ENCODE measurements at regions not wholly inside any gene's neighbourhood (a gene's known extent, or its start where the extent isn't known, plus 50 kb on each side); places are given as distances from the start of the nearest gene placed in this dataset.
"Not testable (repeated sequence)": the region's sequence is repeated elsewhere in the genome, so short reads cannot be mapped to it uniquely, and the experiment has no call there.

- intact Hi-C loops (cut with DNase I, micrococcal nuclease): no loop called here
- no peak for DNase-seq
These were observed 112.9 kb downstream of the METRNL start for GRCh38 chr17:83192161-83192788.

GRCh38 chr17:83192789-83193335, 113.5 kb downstream of the METRNL start:
- H3K4me1 ChIP-seq (ENCODE audit: insufficient read depth, low read length): peaks cover 11% of the 10 kb centered on the region
- H3K4me1 Mint-ChIP-seq (ENCODE audit: low read depth); H3K9me3 ChIP-seq (ENCODE audit: control insufficient read depth in 1 of 2, insufficient read depth in 1 of 2, low read length in 2 of 2); H3K36me3 ChIP-seq (ENCODE audit: insufficient read depth, low read length); intact Hi-C loops (cut with DNase I, micrococcal nuclease); H3K27ac Mint-ChIP-seq; H3K4me3 ChIP-seq (ENCODE audit: low read length); H3K27me3 Mint-ChIP-seq; H3K36me3 Mint-ChIP-seq (ENCODE audit: low read depth); POLR2A ChIA-PET; H3K4me3 Mint-ChIP-seq; H3K27ac ChIP-seq (ENCODE audit: low read depth in 1 of 2, low read length in 2 of 2); CTCF ChIA-PET; H3K27me3 ChIP-seq (ENCODE audit: control insufficient read depth in 1 of 2, insufficient read depth in 2 of 2, low read length in 2 of 2); H3K9me3 Mint-ChIP-seq; ATAC-seq (ENCODE audit: poor library complexity): not testable (repeated sequence)
- peak in 1 of 14 experiments; percentile 13 for DNase-seq

More at GRCh38 chr17:83192161-83192788, 112.9 kb downstream of the METRNL start:
- no peaks in the 10 kb centered on the region for H3K9me3 ChIP-seq (ENCODE audit: control insufficient read depth in 1 of 2, insufficient read depth in 1 of 2, low read length in 2 of 2)
- no peak overlapping the region for H3K27ac ChIP-seq (ENCODE audit: low read depth in 1 of 2, low read length in 2 of 2)
- ATAC-seq (ENCODE audit: poor library complexity): no peak
- Mint-ChIP-seq H3K36me3 (ENCODE audit: low read depth) (no peaks in the 10 kb centered on the region), H3K4me3 (no peak overlapping the region), H3K27me3 (no peaks in the 10 kb centered on the region), H3K4me1 (ENCODE audit: low read depth) (peaks cover 6% of the 10 kb centered on the region), H3K9me3 (no peaks in the 10 kb centered on the region), H3K27ac (no peak overlapping the region)
- CTCF ChIA-PET: no interaction called here
- TF ChIP-seq CTCF (IDR thresholded peaks at IDR 0.05): no peak
- no peak overlapping the region for H3K4me3 ChIP-seq (ENCODE audit: low read length)
- no peaks in the 10 kb centered on the region for H3K27me3 ChIP-seq (ENCODE audit: control insufficient read depth in 1 of 2, insufficient read depth in 2 of 2, low read length in 2 of 2)
- POLR2A ChIA-PET: no interaction called here
- H3K4me1 ChIP-seq (ENCODE audit: insufficient read depth, low read length): peaks cover 11% of the 10 kb centered on the region
- no peaks in the 10 kb centered on the region for H3K36me3 ChIP-seq (ENCODE audit: insufficient read depth, low read length)

DNA sequence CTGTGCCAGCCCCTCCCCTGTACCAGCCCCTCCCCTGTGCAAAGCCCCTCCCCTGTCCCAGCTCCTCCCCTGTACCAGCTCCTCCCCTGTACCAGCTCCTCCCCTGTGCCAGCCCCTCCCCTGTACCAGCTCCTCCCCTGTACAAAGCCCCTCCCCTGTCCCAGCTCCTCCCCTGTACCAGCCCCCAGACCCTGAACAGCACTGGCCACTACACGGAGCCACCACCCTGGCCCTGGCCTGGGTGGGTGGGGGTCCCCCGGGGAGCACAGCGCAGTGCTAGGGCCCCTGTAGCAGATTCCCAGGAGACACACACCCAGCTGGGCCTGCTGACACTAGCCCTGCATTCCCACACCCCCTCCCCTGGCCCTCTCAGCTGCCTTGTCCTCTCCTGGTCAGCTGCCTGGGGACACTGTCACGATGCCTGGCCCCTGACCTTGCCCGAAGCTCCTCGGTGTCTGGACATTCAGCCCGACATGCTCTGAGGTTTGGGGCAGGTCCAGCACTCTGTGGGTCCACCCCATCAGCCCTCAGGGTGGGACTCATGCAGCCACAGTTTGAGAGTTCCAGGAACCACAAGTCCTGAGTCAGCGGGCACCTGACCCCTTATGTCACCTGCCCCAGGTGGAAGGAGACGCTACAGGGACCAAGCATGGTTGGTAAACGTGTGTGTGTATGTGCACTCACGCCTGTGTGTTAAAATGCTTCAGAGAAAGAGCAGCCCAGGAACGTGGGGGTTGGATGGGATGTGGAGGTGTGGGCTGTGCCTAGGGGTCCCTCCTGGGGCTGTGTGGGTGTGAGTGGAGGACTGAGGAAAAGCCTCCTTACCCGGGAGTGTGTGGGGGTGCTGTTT, 114.2 kb downstream of the METRNL start:
- Mint-ChIP-seq H3K4me1 (ENCODE audit: low read depth) (peaks cover 6% of the 10 kb centered on the region), H3K27me3 (no peaks in the 10 kb centered on the region), H3K9me3 (no peaks in the 10 kb centered on the region), H3K4me3 (peak overlapping the region; percentile 43), H3K27ac (no peak overlapping the region), H3K36me3 (ENCODE audit: low read depth) (no peaks in the 10 kb centered on the region)
- Histone ChIP-seq H3K27ac (ENCODE audit: low read depth in 1 of 2, low read length in 2 of 2) (no peak overlapping the region), H3K4me3 (ENCODE audit: low read length) (no peak overlapping the region), H3K4me1 (ENCODE audit: insufficient read depth, low read length) (peaks cover 15% of the 10 kb centered on the region), H3K9me3 (ENCODE audit: control insufficient read depth in 1 of 2, insufficient read depth in 1 of 2, low read length in 2 of 2) (no peaks in the 10 kb centered on the region), H3K36me3 (ENCODE audit: insufficient read depth, low read length) (no peaks in the 10 kb centered on the region), H3K27me3 (ENCODE audit: control insufficient read depth in 1 of 2, insufficient read depth in 2 of 2, low read length in 2 of 2) (no peaks in the 10 kb centered on the region)
- DNase-seq: peak in 2 of 14 experiments; percentile 24 to 32
- POLR2A ChIA-PET: no interaction called here
- no peak for TF ChIP-seq CTCF (IDR thresholded peaks at IDR 0.05)
- peak; percentile 39 for ATAC-seq (ENCODE audit: poor library complexity)
- intact Hi-C loops (cut with DNase I, micrococcal nuclease): no loop called here
- CTCF ChIA-PET: no interaction called here

Data from CD4-positive, alpha-beta T cell (primary cell).